Transverse colon (tissue), 4 donors: ENCODE measurements at regions not wholly inside any gene's neighbourhood (a gene's known extent, or its start where the extent isn't known, plus 50 kb on each side); places are given as distances from the start of the nearest gene placed in this dataset.
A peak's percentile ranks its signal among the peaks of the same experiment; 100 is the strongest.

ENCODE experiments used
- DNase-seq: peaks from one replicate; pipeline ENCODE4 v3.0.0-alpha.2; 2019
- H3K27ac ChIP-seq, 4 donors: fragments of 200-600 bp; sonication (generic); 2 replicates each; pipeline ENCODE4 v1.5.1; 2016 to 2018; ENCODE audit warnings: inconsistent platforms in 4 of 4
- H3K27me3 ChIP-seq: fragments of 200-600 bp; sonication (generic); 2 replicates; pipeline ENCODE4 v1.5.1; 2017; ENCODE audit warnings: inconsistent platforms
- H3K36me3 ChIP-seq, 4 donors: fragments of 200-600 bp; sonication (generic); 2 replicates each; pipeline ENCODE4 v1.5.1; 2017 to 2019; ENCODE audit warnings: inconsistent platforms in 4 of 4
- H3K4me1 ChIP-seq, 4 donors: fragments of 200-600 bp; sonication (generic); 2 replicates each; pipeline ENCODE4 v1.5.1; 2017 to 2020; ENCODE audit warnings: inconsistent platforms in 4 of 4
- H3K4me3 ChIP-seq, 4 donors: fragments of 200-600 bp; sonication (generic); 1 replicate in 1 of 4; 2 replicates in 3 of 4; pipeline versions ENCODE4 v1.5.1 to v1.6.1; 2017 to 2019; ENCODE audit warnings: inconsistent platforms in 4 of 4
- H3K9me3 ChIP-seq, 2 donors: fragments of 200-600 bp; sonication (generic); 2 replicates each; pipeline ENCODE4 v1.5.1; 2017 to 2019; ENCODE audit warnings: inconsistent platforms in 2 of 2
- CTCF ChIP-seq, 5 experiments: fragments of 200-600 bp in 3 of 5; fragments of 450-650 bp in 2 of 5; sonication (generic) in 3 of 5; IDR thresholded peaks; 1 replicate in 2 of 5; 2 replicates in 3 of 5; pipeline ENCODE4 v1.5.1; 2016 to 2017; ENCODE audit warnings: antibody characterized with exemption in 5 of 5, inconsistent platforms in 3 of 5, mild to moderate bottlenecking in 2 of 5, moderate library complexity in 1 of 5
- EP300 ChIP-seq: sonication (generic); formaldehyde crosslinking; IDR thresholded peaks from one replicate; pipeline ENCODE4 v1.6.1; 2017; ENCODE audit warnings: antibody characterized with exemption, low read depth
- POLR2A ChIP-seq: fragments of 450-650 bp; IDR thresholded peaks from one replicate; pipeline ENCODE4 v1.6.1; 2016; ENCODE audit warnings: antibody characterized with exemption, mild to moderate bottlenecking, moderate library complexity
- POLR2AphosphoS5 ChIP-seq, 3 donors: sonication (generic); formaldehyde crosslinking; IDR thresholded peaks; one replicate each; pipeline ENCODE4 v1.6.1; 2016; ENCODE audit warnings: antibody characterized with exemption in 3 of 3
- WGBS, 2 donors: methylation state at CpG; one replicate each; pipeline ENCODE4 v1.1.5; 2018; ENCODE audit warnings: low coverage in 1 of 2; 5-methylcytosine and 5-hydroxymethylcytosine counted together
- in situ Hi-C, 4 donors: fragments of 200-750 bp; cut with MboI; loops; one replicate each; pipeline versions ENCODE4 v1.15.0 to v1.15.1; 2017; ENCODE audit warnings: low sequenced_read_pairs in 3 of 4, low pct_ligation_motif_present in 1 of 4, low pct_unique_long_range_greater_than_20kb in 1 of 4
- intact Hi-C: fragments of 100-400 bp; cut with DNase I; formaldehyde crosslinking; loops from one replicate; pipeline ENCODE4 v1.15.1; 2023; ENCODE audit warnings: low total_unique reads

GRCh38 chr13:31408927-31409326, 209.2 kb downstream of the B3GLCT start:
- no peak for DNase-seq
- Histone ChIP-seq H3K36me3 (no peaks in the 10 kb centered on the region), H3K4me3 (no peak overlapping the region), H3K27ac (no peak overlapping the region), H3K27me3 (no peaks in the 10 kb centered on the region), H3K9me3 (no peaks in the 10 kb centered on the region), H3K4me1 (peaks cover 0 to 3% (median 0%) of the 10 kb centered on the region in 4 donors)
- intact Hi-C loops = no loop called here
- TF ChIP-seq POLR2A (no peak), POLR2AphosphoS5 (IDR thresholded peaks at IDR 0.05) (no peak), CTCF (IDR thresholded peaks at IDR 0.05) (no peak), EP300 (no peak)
- WGBS, 2 donors = 83 to 100% methylated on average over 1 of the region's 1 CpG
- in situ Hi-C loops = no loop called here

DNA sequence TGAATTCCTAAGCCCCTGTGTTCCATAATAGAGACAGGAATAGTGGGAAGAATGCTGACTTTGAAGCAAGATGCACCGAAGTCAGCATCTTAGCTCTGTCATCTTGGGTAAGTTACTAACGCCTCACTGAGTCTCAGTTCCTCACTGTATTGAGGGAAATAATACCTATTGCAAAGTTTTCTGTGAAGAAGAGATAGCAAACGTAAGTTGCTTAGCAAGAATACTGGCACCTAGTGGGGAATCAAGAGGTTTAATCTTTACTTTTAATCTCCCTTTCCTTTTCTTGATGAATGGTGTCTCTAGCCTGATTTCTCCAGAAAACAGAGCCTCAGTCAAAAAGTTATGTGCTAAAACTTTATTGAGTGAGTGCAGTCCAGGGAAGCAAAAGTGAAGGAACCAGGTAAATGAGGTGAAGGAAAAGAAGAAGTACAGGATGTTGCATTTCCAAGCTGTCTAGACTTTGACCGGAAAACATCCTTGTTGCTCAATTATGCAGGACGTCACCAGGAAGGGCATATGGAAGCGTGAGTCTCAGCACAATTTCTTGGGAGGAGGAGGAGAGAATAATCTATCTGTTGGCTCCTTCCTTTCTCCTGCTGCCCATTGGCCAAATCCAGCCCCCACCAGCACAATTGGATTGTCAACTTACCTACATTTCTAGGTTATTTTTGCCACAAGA, 210.0 kb downstream of the B3GLCT start:
- Histone ChIP-seq H3K27me3 (no peaks in the 10 kb centered on the region), H3K27ac (no peak overlapping the region), H3K4me1 (peaks cover 0 to 3% (median 0%) of the 10 kb centered on the region in 4 donors), H3K4me3 (no peak overlapping the region), H3K9me3 (no peaks in the 10 kb centered on the region), H3K36me3 (no peaks in the 10 kb centered on the region)
- WGBS, 2 donors = 60 to 62% methylated on average over 6 of the region's 6 CpGs
- in situ Hi-C loops (no loop called here), intact Hi-C loops (no loop called here)
- no peak for TF ChIP-seq POLR2AphosphoS5 (IDR thresholded peaks at IDR 0.05)
- TF ChIP-seq EP300 = no peak
- TF ChIP-seq CTCF (IDR thresholded peaks at IDR 0.05) = peak in 1 of 5 experiments; percentile 6
- TF ChIP-seq POLR2A = no peak
- DNase-seq = no peak

- in situ Hi-C loops = no loop called here
- no peak overlapping the region for H3K4me3 ChIP-seq
- no peaks in the 10 kb centered on the region for H3K27me3 ChIP-seq
- intact Hi-C loops = no loop called here
- TF ChIP-seq CTCF (IDR thresholded peaks at IDR 0.05) = no peak
- TF ChIP-seq POLR2AphosphoS5 (IDR thresholded peaks at IDR 0.05) = no peak
- no peak for TF ChIP-seq EP300
- no peak for TF ChIP-seq POLR2A
- 67 to 72% methylated on average over 1 to 3 of the region's 3 CpGs for WGBS, 2 donors
- H3K9me3 ChIP-seq = no peaks in the 10 kb centered on the region
- H3K4me1 ChIP-seq = peaks cover 0 to 3% (median 0%) of the 10 kb centered on the region in 4 donors
- DNase-seq = no peak
- no peak overlapping the region for H3K27ac ChIP-seq
- no peaks in the 10 kb centered on the region for H3K36me3 ChIP-seq
Measured at GRCh38 chr13:31413516-31413915, 213.7 kb downstream of the B3GLCT start.

- 84 to 86% methylated on average over 4 of the region's 4 CpGs for WGBS, 2 donors
- no peak for DNase-seq
- no peaks in the 10 kb centered on the region for H3K9me3 ChIP-seq
- intact Hi-C loops (no loop called here), in situ Hi-C loops (no loop called here)
- no peaks in the 10 kb centered on the region for H3K36me3 ChIP-seq
- no peak overlapping the region for H3K27ac ChIP-seq
- TF ChIP-seq POLR2A = no peak
- TF ChIP-seq CTCF (IDR thresholded peaks at IDR 0.05) = no peak
- no peak for TF ChIP-seq EP300
- no peak for TF ChIP-seq POLR2AphosphoS5 (IDR thresholded peaks at IDR 0.05)
- H3K27me3 ChIP-seq = no peaks in the 10 kb centered on the region
- no peaks in the 10 kb centered on the region for H3K4me1 ChIP-seq
- H3K4me3 ChIP-seq = no peak overlapping the region
Measured at GRCh38 chr13:31416066-31416465, 216.3 kb downstream of the B3GLCT start.
